CD14-positive monocyte (primary cell): ENCODE measurements at regions not wholly inside any gene's neighbourhood (a gene's known extent, or its start where the extent isn't known, plus 50 kb on each side); places are given as distances from the start of the nearest gene placed in this dataset.

Source experiments
- DNase-seq, 3 donors: peaks; one replicate each; pipeline ENCODE4 v3.0.0-alpha.2; 2011 to 2022
- H2AFZ ChIP-seq: 2 replicates; pipeline ENCODE4 v1.6.0; 2012; ENCODE audit warnings: mild to moderate bottlenecking, low read depth, low read length, inconsistent platforms; ENCODE audit not compliant: insufficient read depth, poor library complexity, severe bottlenecking
- H3K27ac ChIP-seq, 2 donors: 1 replicate in 1 of 2; 2 replicates in 1 of 2; pipeline ENCODE4 v1.5.1; 2012 to 2013; ENCODE audit warnings: low read length in 2 of 2, control low read depth in 1 of 2, inconsistent platforms in 1 of 2, low read depth in 1 of 2, mild to moderate bottlenecking in 1 of 2
- H3K27me3 ChIP-seq, 2 donors: one replicate each; pipeline versions ENCODE4 v1.6.0 to v1.6.1; 2011 to 2013; ENCODE audit warnings: low read length in 2 of 2; ENCODE audit not compliant: control insufficient read depth in 2 of 2, insufficient read depth in 2 of 2
- H3K36me3 ChIP-seq, 2 donors: replicated peaks in 1 of 2; 1 replicate in 1 of 2; 2 replicates in 1 of 2; pipeline versions ENCODE4 v1.5.1 to v1.6.1; 2012 to 2013; ENCODE audit warnings: low read length in 2 of 2, control low read depth in 1 of 2, inconsistent platforms in 1 of 2, mild to moderate bottlenecking in 1 of 2; ENCODE audit not compliant: insufficient read depth in 2 of 2, control insufficient read depth in 1 of 2
- H3K4me1 ChIP-seq, 2 donors: 1 replicate in 1 of 2; 2 replicates in 1 of 2; pipeline versions ENCODE4 v1.5.1 to v1.6.1; 2012 to 2013; ENCODE audit warnings: low read length in 2 of 2, control low read depth in 1 of 2, inconsistent platforms in 1 of 2, mild to moderate bottlenecking in 1 of 2, moderate library complexity in 1 of 2; ENCODE audit not compliant: insufficient read depth in 2 of 2, control insufficient read depth in 1 of 2
- H3K4me2 ChIP-seq: replicated peaks from 2 replicates; pipeline ENCODE3; 2012; ENCODE audit warnings: low read length, moderate library complexity, mild to moderate bottlenecking; ENCODE audit not compliant: poor library complexity, severe bottlenecking; ENCODE audit errors: extremely low read depth
- H3K4me3 ChIP-seq, 3 experiments: fragments of 200-600 bp in 1 of 3; sonication (generic) in 1 of 3; replicated peaks in 1 of 3; 1 replicate in 2 of 3; 2 replicates in 1 of 3; pipeline ENCODE4 v1.5.1; 2011 to 2013; ENCODE audit warnings: low read length in 3 of 3, mild to moderate bottlenecking in 3 of 3, control low read depth in 2 of 3, low read depth in 2 of 3, inconsistent platforms in 1 of 3, moderate library complexity in 1 of 3
- H3K79me2 ChIP-seq: 2 replicates; pipeline ENCODE4 v1.6.0; 2012; ENCODE audit warnings: mild to moderate bottlenecking, control low read depth, inconsistent platforms, low read length, moderate library complexity; ENCODE audit not compliant: insufficient read depth
- H3K9ac ChIP-seq: 2 replicates; pipeline ENCODE4 v1.6.0; 2017; ENCODE audit warnings: low read length, mild to moderate bottlenecking; ENCODE audit not compliant: insufficient read depth, poor library complexity, severe bottlenecking
- H3K9me3 ChIP-seq, 2 donors: replicated peaks in 1 of 2; 1 replicate in 1 of 2; 2 replicates in 1 of 2; pipeline versions ENCODE4 v1.5.1 to v1.6.1; 2012 to 2013; ENCODE audit warnings: low read length in 2 of 2, control low read depth in 1 of 2; ENCODE audit not compliant: control insufficient read depth in 1 of 2, insufficient read depth in 1 of 2
- H4K20me1 ChIP-seq: 2 replicates; pipeline ENCODE4 v1.6.0; 2012; ENCODE audit warnings: mild to moderate bottlenecking, low read length, control low read depth, moderate library complexity; ENCODE audit not compliant: insufficient read depth
- H3K27ac Mint-ChIP-seq, 7 donors: one replicate each; pipeline ENCODE4 v1.8.0; 2020; ENCODE audit warnings: mild to moderate bottlenecking in 7 of 7, mixed read lengths in 7 of 7, moderate library complexity in 6 of 7, inconsistent platforms in 2 of 7
- H3K27me3 Mint-ChIP-seq, 3 donors: one replicate each; pipeline ENCODE4 v1.8.0; 2021 to 2022; ENCODE audit warnings: low read depth in 3 of 3, mild to moderate bottlenecking in 3 of 3, mixed read lengths in 3 of 3, moderate library complexity in 3 of 3, inconsistent platforms in 1 of 3
- H3K36me3 Mint-ChIP-seq, 2 donors: one replicate each; pipeline ENCODE4 v1.8.0; 2020; ENCODE audit warnings: mixed read lengths in 2 of 2, inconsistent platforms in 1 of 2, mild to moderate bottlenecking in 1 of 2
- H3K4me1 Mint-ChIP-seq: one replicate; pipeline ENCODE4 v1.8.0; 2020; ENCODE audit warnings: mild to moderate bottlenecking, mixed read lengths
- H3K4me3 Mint-ChIP-seq, 2 donors: one replicate each; pipeline ENCODE4 v1.8.0; 2020; ENCODE audit warnings: mild to moderate bottlenecking in 2 of 2, mixed read lengths in 2 of 2, moderate library complexity in 1 of 2
- H3K9me3 Mint-ChIP-seq, 7 donors: one replicate each; pipeline ENCODE4 v1.8.0; 2020 to 2022; ENCODE audit warnings: mixed read lengths in 7 of 7, mild to moderate bottlenecking in 6 of 7, moderate library complexity in 6 of 7, inconsistent platforms in 2 of 7
- CTCF ChIP-seq: fragments of 200-600 bp; IDR thresholded peaks from one replicate; pipeline ENCODE4 v1.8.0; 2022; ENCODE audit warnings: antibody characterized with exemption, mild to moderate bottlenecking
- WGBS: methylation state at CpG from one replicate; pipeline ENCODE4 v1.1.5; 2013; ENCODE audit warnings: missing lambda C conversion rate; ENCODE audit not compliant: insufficient coverage; 5-methylcytosine and 5-hydroxymethylcytosine counted together
- intact Hi-C, 2 donors: fragments of 100-400 bp; cut with micrococcal nuclease; formaldehyde crosslinking; loops; one replicate each; pipeline versions ENCODE4 v1.15.0 to v1.15.1; 2023

GRCh38 chr10:8543361-8544056 lies 489.0 kb downstream of the GATA3 start:
- no peak overlapping the region for H2AFZ ChIP-seq
- no peaks in the 10 kb centered on the region for H4K20me1 ChIP-seq
- Mint-ChIP-seq H3K36me3 (no peaks in the 10 kb centered on the region), H3K9me3 (peaks cover 1 to 14% (median 7%) of the 10 kb centered on the region in 7 donors), H3K4me1 (no peaks in the 10 kb centered on the region), H3K27ac (no peak overlapping the region), H3K4me3 (no peak overlapping the region), H3K27me3 (peaks cover 0 to 3% (median 0%) of the 10 kb centered on the region in 3 donors)
- H3K36me3 ChIP-seq: no peaks in the 10 kb centered on the region
- intact Hi-C loops: no loop called here
- H3K4me2 ChIP-seq: no peak overlapping the region
- H3K27ac ChIP-seq: no peak overlapping the region
- peaks cover 3 to 5% of the 10 kb centered on the region in 2 donors for H3K9me3 ChIP-seq
- no peak for TF ChIP-seq CTCF
- H3K79me2 ChIP-seq: no peaks in the 10 kb centered on the region
- DNase-seq: no peak
- H3K4me3 ChIP-seq: no peak overlapping the region
- no CpG with 5 or more reads among the region's 3 CpGs for WGBS
- no peaks in the 10 kb centered on the region for H3K27me3 ChIP-seq
- H3K4me1 ChIP-seq: no peaks in the 10 kb centered on the region
- H3K9ac ChIP-seq: no peak overlapping the region

- peaks cover 3 to 5% of the 10 kb centered on the region in 2 donors for H3K9me3 ChIP-seq
- H3K27me3 Mint-ChIP-seq: peaks cover 0 to 3% (median 0%) of the 10 kb centered on the region in 3 donors
- intact Hi-C loops: no loop called here
- no peaks in the 10 kb centered on the region for H3K4me1 ChIP-seq
- TF ChIP-seq CTCF: no peak
- no peaks in the 10 kb centered on the region for H4K20me1 ChIP-seq
- H3K9me3 Mint-ChIP-seq: peaks cover 1 to 13% (median 7%) of the 10 kb centered on the region in 7 donors
- no peaks in the 10 kb centered on the region for H3K27me3 ChIP-seq
- H3K9ac ChIP-seq: no peak overlapping the region
- H3K36me3 ChIP-seq: no peaks in the 10 kb centered on the region
- no peak for DNase-seq
- H2AFZ ChIP-seq: no peak overlapping the region
- no peak overlapping the region for H3K4me3 ChIP-seq
- H3K4me2 ChIP-seq: no peak overlapping the region
- no peak overlapping the region for H3K4me3 Mint-ChIP-seq
- H3K79me2 ChIP-seq: no peaks in the 10 kb centered on the region
- H3K27ac ChIP-seq: no peak overlapping the region
- no peaks in the 10 kb centered on the region for H3K4me1 Mint-ChIP-seq
- no CpG with 5 or more reads among the region's 2 CpGs for WGBS
- no peaks in the 10 kb centered on the region for H3K36me3 Mint-ChIP-seq
- H3K27ac Mint-ChIP-seq: no peak overlapping the region
These were observed 489.5 kb downstream of the GATA3 start for GRCh38 chr10:8544057-8544380.
